ENCODE measurements at regions not wholly inside any gene's neighbourhood (a gene's known extent, or its start where the extent isn't known, plus 50 kb on each side); places are given as distances from the start of the nearest gene placed in this dataset.

- TF ChIP-seq, protein P1, sequence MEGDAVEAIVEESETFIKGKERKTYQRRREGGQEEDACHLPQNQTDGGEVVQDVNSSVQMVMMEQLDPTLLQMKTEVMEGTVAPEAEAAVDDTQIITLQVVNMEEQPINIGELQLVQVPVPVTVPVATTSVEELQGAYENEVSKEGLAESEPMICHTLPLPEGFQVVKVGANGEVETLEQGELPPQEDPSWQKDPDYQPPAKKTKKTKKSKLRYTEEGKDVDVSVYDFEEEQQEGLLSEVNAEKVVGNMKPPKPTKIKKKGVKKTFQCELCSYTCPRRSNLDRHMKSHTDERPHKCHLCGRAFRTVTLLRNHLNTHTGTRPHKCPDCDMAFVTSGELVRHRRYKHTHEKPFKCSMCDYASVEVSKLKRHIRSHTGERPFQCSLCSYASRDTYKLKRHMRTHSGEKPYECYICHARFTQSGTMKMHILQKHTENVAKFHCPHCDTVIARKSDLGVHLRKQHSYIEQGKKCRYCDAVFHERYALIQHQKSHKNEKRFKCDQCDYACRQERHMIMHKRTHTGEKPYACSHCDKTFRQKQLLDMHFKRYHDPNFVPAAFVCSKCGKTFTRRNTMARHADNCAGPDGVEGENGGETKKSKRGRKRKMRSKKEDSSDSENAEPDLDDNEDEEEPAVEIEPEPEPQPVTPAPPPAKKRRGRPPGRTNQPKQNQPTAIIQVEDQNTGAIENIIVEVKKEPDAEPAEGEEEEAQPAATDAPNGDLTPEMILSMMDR (IDR thresholded peaks at IDR 0.05 in 8 of 11, conservative IDR thresholded peaks at IDR 0.05 in 3 of 11) = no peak
- TF ChIP-seq POLR2AphosphoS5 (IDR thresholded peaks at IDR 0.05) (no peak), POLR2A (IDR thresholded peaks at IDR 0.05) (no peak)
- intact Hi-C loops (cut with DNase I; ENCODE audit: low total_unique reads) = no loop called here
- Histone ChIP-seq H3K4me3 (no peak overlapping the region), H3K9me3 (no peaks in the 10 kb centered on the region), H3K27me3 (replicated peaks in 1 of 7) (no peaks in the 10 kb centered on the region), H3K27ac (no peak overlapping the region), H3K36me3 (no peaks in the 10 kb centered on the region), H3K4me1 (no peaks in the 10 kb centered on the region)
- DNase-seq = no peak
Observed at GRCh38 chr4:125658773-125659172, 344.0 kb downstream of the FAT4 start.

GRCh38 chr4:125663896-125664767, 349.4 kb downstream of the FAT4 start:
- no peaks in the 10 kb centered on the region for H3K4me1 ChIP-seq
- WGBS, 5 donors = 71 to 83% (median 80%) methylated on average over 7 of the region's 7 CpGs
- no peak overlapping the region for H3K4me3 ChIP-seq
- TF ChIP-seq POLR2A (IDR thresholded peaks at IDR 0.05) (no peak), POLR2AphosphoS5 (IDR thresholded peaks at IDR 0.05) (no peak)
- TF ChIP-seq, protein P1 (IDR thresholded peaks at IDR 0.05 in 8 of 11, conservative IDR thresholded peaks at IDR 0.05 in 3 of 11) = no peak
- intact Hi-C loops (cut with DNase I; ENCODE audit: low total_unique reads) = no loop called here
- DNase-seq = no peak
- H3K27ac ChIP-seq = no peak overlapping the region
- H3K27me3 ChIP-seq (replicated peaks in 1 of 7) = no peaks in the 10 kb centered on the region
- no peaks in the 10 kb centered on the region for H3K36me3 ChIP-seq
- peaks cover 0 to 12% (median 5%) of the 10 kb centered on the region in 8 donors for H3K9me3 ChIP-seq

DNA sequence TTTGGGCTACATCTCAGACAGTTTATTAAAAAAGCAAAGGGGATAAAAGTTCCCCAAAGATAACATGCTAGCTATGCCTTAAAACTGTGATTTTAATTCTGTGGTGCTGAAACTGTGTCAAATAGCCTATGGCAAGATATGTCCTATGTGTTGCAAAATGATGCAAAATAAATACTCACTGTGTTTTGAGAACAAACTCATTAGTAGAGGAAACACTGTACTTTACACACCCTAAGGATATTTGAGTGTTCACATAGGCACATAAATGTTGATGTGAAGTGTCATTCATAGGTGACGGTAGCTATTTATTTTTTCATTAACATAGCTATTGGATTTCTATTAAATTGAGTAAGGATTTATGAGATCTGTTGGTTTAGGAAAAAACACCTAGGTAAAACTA, 351.9 kb downstream of the FAT4 start:
- H3K27ac ChIP-seq = no peak overlapping the region
- no peak overlapping the region for H3K4me3 ChIP-seq
- WGBS, 5 donors = 91 to 98% (median 96%) methylated on average over 1 of the region's 1 CpG
- peaks cover 0 to 12% (median 5%) of the 10 kb centered on the region in 8 donors for H3K9me3 ChIP-seq
- no peak for DNase-seq
- TF ChIP-seq POLR2A (IDR thresholded peaks at IDR 0.05) (no peak), POLR2AphosphoS5 (IDR thresholded peaks at IDR 0.05) (no peak)
- TF ChIP-seq, protein P1 (IDR thresholded peaks at IDR 0.05 in 8 of 11, conservative IDR thresholded peaks at IDR 0.05 in 3 of 11) = no peak
- intact Hi-C loops (cut with DNase I; ENCODE audit: low total_unique reads) = no loop called here
- H3K36me3 ChIP-seq = no peaks in the 10 kb centered on the region
- H3K4me1 ChIP-seq = no peaks in the 10 kb centered on the region
- no peaks in the 10 kb centered on the region for H3K27me3 ChIP-seq (replicated peaks in 1 of 7)

DNA sequence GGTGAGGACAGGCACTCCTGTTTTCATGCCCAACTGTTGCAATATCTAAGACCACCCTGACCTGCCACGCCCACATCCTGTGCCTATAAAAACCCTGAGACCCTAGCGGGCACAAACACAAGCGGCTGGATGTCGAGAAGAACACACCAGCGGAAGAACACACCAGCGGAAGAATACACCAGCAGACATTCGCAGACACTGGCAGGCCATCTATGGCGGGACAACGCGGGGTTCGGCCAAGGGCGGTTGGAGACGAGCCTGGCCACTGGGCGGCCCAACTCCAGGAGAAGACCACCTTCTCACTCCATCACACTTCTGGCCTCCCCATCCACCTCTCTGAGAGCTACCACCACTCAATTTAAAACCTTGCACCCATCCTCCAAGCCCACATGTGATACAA, 361.4 kb downstream of the FAT4 start:
- TF ChIP-seq POLR2A (IDR thresholded peaks at IDR 0.05) = no peak
- no peak for TF ChIP-seq POLR2AphosphoS5 (IDR thresholded peaks at IDR 0.05)
- TF ChIP-seq, protein P1 (IDR thresholded peaks at IDR 0.05 in 8 of 11, conservative IDR thresholded peaks at IDR 0.05 in 3 of 11) = no peak
- Histone ChIP-seq H3K9me3 (peaks cover 0 to 8% (median 0%) of the 10 kb centered on the region in 8 donors), H3K4me1 (no peaks in the 10 kb centered on the region), H3K27me3 (replicated peaks in 1 of 7) (no peaks in the 10 kb centered on the region), H3K4me3 (peak overlapping the region in 1 of 8 donors; percentile 54), H3K27ac (no peak overlapping the region), H3K36me3 (no peaks in the 10 kb centered on the region)
- 93 to 99% (median 97%) methylated on average over 11 to 14 of the region's 14 CpGs for WGBS, 5 donors
- DNase-seq = no peak
- intact Hi-C loops (cut with DNase I; ENCODE audit: low total_unique reads) = no loop called here

All from spleen (tissue), 11 donors.